GM18517 (cell line): ENCODE measurements at regions not wholly inside any gene's neighbourhood (a gene's known extent, or its start where the extent isn't known, plus 50 kb on each side); places are given as distances from the start of the nearest gene placed in this dataset.
"Not testable (repeated sequence)": the region's sequence is repeated elsewhere in the genome, so short reads cannot be mapped to it uniquely, and the experiment has no call there.

Source experiments
- ATAC-seq: cut with Tn5 transposase; IDR thresholded peaks from one replicate; pipeline ENCODE4 v1.9.1; 2021; ENCODE audit warnings: mild to moderate bottlenecking, moderate library complexity; ENCODE audit not compliant: unreplicated experiment

GRCh38 chr11:23903044-23903704, 593.7 kb upstream of the LUZP2 start:
- ATAC-seq = no peak

- no peak for ATAC-seq
These were observed 577.4 kb upstream of the LUZP2 start for GRCh38 chr11:23919455-23919854.

GRCh38 chr11:23923357-23923756, 573.5 kb upstream of the LUZP2 start:
- no peak for ATAC-seq

- no peak for ATAC-seq
These were observed 572.6 kb upstream of the LUZP2 start for GRCh38 chr11:23924226-23924625.

GRCh38 chr11:23931443-23931842, 565.4 kb upstream of the LUZP2 start:
- ATAC-seq = no peak

- no peak for ATAC-seq
These were observed 564.4 kb upstream of the LUZP2 start for GRCh38 chr11:23932485-23932898.

- no peak for ATAC-seq
These were observed 563.1 kb upstream of the LUZP2 start for GRCh38 chr11:23933721-23934120.

GRCh38 chr11:23934671-23935270, 562.1 kb upstream of the LUZP2 start:
- ATAC-seq = not testable (repeated sequence)

GRCh38 chr11:23942117-23942815, 554.6 kb upstream of the LUZP2 start:
- ATAC-seq = not testable (repeated sequence)

GRCh38 chr11:23944923-23945322, 551.9 kb upstream of the LUZP2 start:
- no peak for ATAC-seq

- ATAC-seq = no peak
These were observed 549.0 kb upstream of the LUZP2 start for GRCh38 chr11:23947883-23948282.

GRCh38 chr11:23948851-23949250, 548.0 kb upstream of the LUZP2 start:
- ATAC-seq = no peak

GRCh38 chr11:23953951-23954710, 542.7 kb upstream of the LUZP2 start:
- no peak for ATAC-seq

GRCh38 chr11:23954730-23955129, 542.1 kb upstream of the LUZP2 start:
- ATAC-seq = no peak

- ATAC-seq = no peak
These were observed 540.3 kb upstream of the LUZP2 start for GRCh38 chr11:23956586-23956985.

- ATAC-seq = no peak
These were observed 539.5 kb upstream of the LUZP2 start for GRCh38 chr11:23957314-23957713.

GRCh38 chr11:23959462-23959861, 537.4 kb upstream of the LUZP2 start:
- no peak for ATAC-seq

GRCh38 chr11:23961503-23962338, 535.1 kb upstream of the LUZP2 start:
- ATAC-seq = no peak

- ATAC-seq = no peak
These were observed 523.6 kb upstream of the LUZP2 start for GRCh38 chr11:23973244-23973643.

- no peak for ATAC-seq
These were observed 522.8 kb upstream of the LUZP2 start for GRCh38 chr11:23974051-23974450.

GRCh38 chr11:23974601-23975000, 522.3 kb upstream of the LUZP2 start:
- ATAC-seq = no peak
